GM12878 (cell line): ENCODE measurements at regions not wholly inside any gene's neighbourhood (a gene's known extent, or its start where the extent isn't known, plus 50 kb on each side); places are given as distances from the start of the nearest gene placed in this dataset.

ENCODE experiments used
- ATAC-seq: fragments of 200-7000 bp; cut with Tn5 transposase; 3 replicates; pipeline ENCODE4 v1.9.1; 2020; ENCODE audit warnings: mild to moderate bottlenecking, moderate library complexity
- BruUV-seq: library from RNA; stranded (reverse); fragments of 400-500 nt; replicated peaks from 2 replicates; lab custom pipeline; 2021; lab: Mats Ljungman, UMichigan
- CTCF ChIA-PET: fragments of 300-600 bp; sonication (Branson Sonifier 250); formaldehyde crosslinking; extraction: SDS; loops from one replicate; lab custom pipeline; 2021; ENCODE audit warnings: inconsistent platforms; lab: Yijun Ruan, JAX
- POLR2A ChIA-PET: fragments of 350-600 bp; formaldehyde crosslinking; extraction: SDS; loops from one replicate; lab custom pipeline; 2021; ENCODE audit warnings: inconsistent platforms; lab: Charles Lee
- RAD21 ChIA-PET: fragments of 300-600 bp; sonication (Branson Sonifier 250); formaldehyde crosslinking; loops from one replicate; lab custom pipeline; 2023; ENCODE audit warnings: antibody characterized with exemption; ENCODE audit not compliant: unreplicated experiment; lab: Charles Lee
- SMC1A ChIA-PET: fragments of 300-600 bp; sonication (Branson Sonifier 250); formaldehyde crosslinking; loops from one replicate; lab custom pipeline; 2023; ENCODE audit not compliant: unreplicated experiment, uncharacterized antibody; lab: Charles Lee
- DNase-seq: peaks from one replicate; pipeline ENCODE4 v3.0.0-alpha.2; 2011; ENCODE audit warnings: low read depth, low spot score
- FAIRE-seq: peaks from 3 replicates; lab custom pipeline; 2011; peaks lifted over from hg19 to GRCh38; lab: Jason Lieb, UNC
- H2AFZ ChIP-seq: 2 replicates; pipeline ENCODE4 v1.6.0; 2011; ENCODE audit warnings: low read depth, low read length, control low read depth; ENCODE audit not compliant: control insufficient read depth
- H3K27ac ChIP-seq: 2 replicates; pipeline ENCODE4 v1.5.1; 2011; ENCODE audit warnings: control low read depth; ENCODE audit not compliant: control insufficient read depth, insufficient read depth
- H3K27me3 ChIP-seq, 2 experiments: replicated peaks in 1 of 2; 2 replicates each; pipeline versions ENCODE4 v1.6.0 to v1.6.1; 2011; ENCODE audit warnings: low read length in 1 of 2; ENCODE audit not compliant: control insufficient read depth in 2 of 2, insufficient read depth in 2 of 2
- H3K36me3 ChIP-seq, 2 experiments: 2 replicates each; pipeline ENCODE4 v1.5.1; 2011; ENCODE audit warnings: low read length in 1 of 2; ENCODE audit not compliant: control insufficient read depth in 2 of 2, insufficient read depth in 2 of 2
- H3K4me1 ChIP-seq: 2 replicates; pipeline ENCODE4 v1.6.1; 2011; ENCODE audit warnings: mild to moderate bottlenecking, low read length, moderate library complexity, mixed read lengths; ENCODE audit not compliant: control insufficient read depth, insufficient read depth
- H3K4me2 ChIP-seq: 2 replicates; pipeline ENCODE4 v1.6.0; 2011; ENCODE audit warnings: control low read depth; ENCODE audit not compliant: control insufficient read depth, insufficient read depth
- H3K4me3 ChIP-seq: fragments of 200-600 bp; sonication (generic); 2 replicates; pipeline ENCODE4 v1.5.1; 2016
- H3K79me2 ChIP-seq: 2 replicates; pipeline ENCODE4 v1.6.0; 2011; ENCODE audit warnings: low read length; ENCODE audit not compliant: control insufficient read depth, insufficient read depth
- H3K9ac ChIP-seq: 2 replicates; pipeline ENCODE4 v1.8.0; 2011; ENCODE audit warnings: low read length, control low read depth, mixed read lengths; ENCODE audit not compliant: control insufficient read depth, insufficient read depth
- H3K9me3 ChIP-seq: replicated peaks from 3 replicates; pipeline ENCODE4 v1.5.1; 2011; ENCODE audit warnings: mild to moderate bottlenecking, low read length; ENCODE audit not compliant: control insufficient read depth, insufficient read depth
- H4K20me1 ChIP-seq: 2 replicates; pipeline ENCODE4 v1.6.0; 2011; ENCODE audit not compliant: control insufficient read depth, insufficient read depth
- CBX3 ChIP-seq: fragments of 200-600 bp; sonication (generic); IDR thresholded peaks from 2 replicates; pipeline ENCODE4 v1.6.1; 2016; ENCODE audit warnings: low read depth, borderline replicate concordance
- CBX5 ChIP-seq: sonication (generic); IDR thresholded peaks from 2 replicates; pipeline ENCODE4 v1.6.1; 2016; ENCODE audit warnings: low read depth, moderate library complexity, mild to moderate bottlenecking, inconsistent platforms
- CREB1 ChIP-seq: IDR thresholded peaks from 2 replicates; pipeline ENCODE4 v1.6.1; 2012; ENCODE audit warnings: low read depth, mild to moderate bottlenecking, inconsistent platforms
- HCFC1 ChIP-seq: fragments of 150-350 bp; IDR thresholded peaks from 2 replicates; pipeline ENCODE4 v1.6.1; 2014; ENCODE audit warnings: low read length
- HDGF ChIP-seq: fragments of 450-650 bp; IDR thresholded peaks from 2 replicates; pipeline ENCODE4 v1.6.1; 2016; ENCODE audit warnings: antibody characterized with exemption
- IRF4 ChIP-seq: IDR thresholded peaks from 2 replicates; pipeline ENCODE4 v1.6.1; 2011; ENCODE audit warnings: low read depth, low read length
- MTA3 ChIP-seq: IDR thresholded peaks from 2 replicates; pipeline ENCODE4 v1.6.1; 2012; ENCODE audit warnings: low read length, inconsistent platforms, borderline replicate concordance
- NFYB ChIP-seq: IDR thresholded peaks from 2 replicates; pipeline ENCODE4 v1.6.1; 2011; ENCODE audit warnings: low read depth, mild to moderate bottlenecking, low read length, improper control_type of control experiment, moderate library complexity; ENCODE audit not compliant: insufficient read depth
- RAD21 ChIP-seq: IDR thresholded peaks from 2 replicates; pipeline ENCODE4 v1.6.1; 2011; ENCODE audit warnings: mild to moderate bottlenecking, low read depth, low read length, moderate library complexity; ENCODE audit not compliant: insufficient read depth
- RFX5 ChIP-seq: IDR thresholded peaks from 2 replicates; pipeline ENCODE4 v1.6.1; 2011; ENCODE audit warnings: low read depth, low read length, improper control_type of control experiment
- SMAD1 ChIP-seq: fragments of 450-650 bp; IDR thresholded peaks from 2 replicates; pipeline ENCODE4 v1.6.1; 2018; ENCODE audit warnings: mild to moderate bottlenecking, low read depth; ENCODE audit not compliant: partially characterized antibody
- SMARCA5 ChIP-seq: fragments of 450-650 bp; IDR thresholded peaks from 2 replicates; pipeline ENCODE4 v1.6.1; 2017; ENCODE audit warnings: mild to moderate bottlenecking
- SMC3 ChIP-seq: IDR thresholded peaks from 2 replicates; pipeline ENCODE4 v1.6.1; 2011; ENCODE audit warnings: low read length, improper control_type of control experiment, borderline replicate concordance
- ZNF384 ChIP-seq: IDR thresholded peaks from 2 replicates; pipeline ENCODE4 v1.6.1; 2012; ENCODE audit warnings: low read depth, mild to moderate bottlenecking, low read length, improper control_type of control experiment, borderline replicate concordance
- ZNF592 ChIP-seq: fragments of 450-650 bp; IDR thresholded peaks from 2 replicates; pipeline ENCODE4 v1.6.1; 2017; ENCODE audit warnings: mild to moderate bottlenecking, moderate library complexity
- ZNF622 ChIP-seq: fragments of 450-650 bp; IDR thresholded peaks from 2 replicates; pipeline ENCODE4 v1.6.1; 2017; ENCODE audit warnings: mild to moderate bottlenecking, inconsistent platforms
- ZZZ3 ChIP-seq: IDR thresholded peaks from 2 replicates; pipeline ENCODE4 v1.6.1; 2011; ENCODE audit warnings: low read depth; ENCODE audit not compliant: control insufficient read depth, insufficient read length
- in situ Hi-C: fragments of 300-500 bp; cut with MboI; formaldehyde crosslinking; loops from 9 replicates; pipeline ENCODE4 v1.14.3; 2018; ENCODE audit warnings: mixed read lengths
- intact Hi-C: fragments of 100-400 bp; cut with micrococcal nuclease; formaldehyde crosslinking; loops from one replicate; pipeline ENCODE4 v1.14.2; 2022; ENCODE audit not compliant: unreplicated experiment
- TF ChIP-seq, protein P1 (sequence below): fragments of 450-650 bp; IDR thresholded peaks from 2 replicates; pipeline ENCODE4 v1.6.1; 2018; ENCODE audit warnings: mild to moderate bottlenecking, low read depth, moderate library complexity; ENCODE audit not compliant: partially characterized antibody

DNA sequence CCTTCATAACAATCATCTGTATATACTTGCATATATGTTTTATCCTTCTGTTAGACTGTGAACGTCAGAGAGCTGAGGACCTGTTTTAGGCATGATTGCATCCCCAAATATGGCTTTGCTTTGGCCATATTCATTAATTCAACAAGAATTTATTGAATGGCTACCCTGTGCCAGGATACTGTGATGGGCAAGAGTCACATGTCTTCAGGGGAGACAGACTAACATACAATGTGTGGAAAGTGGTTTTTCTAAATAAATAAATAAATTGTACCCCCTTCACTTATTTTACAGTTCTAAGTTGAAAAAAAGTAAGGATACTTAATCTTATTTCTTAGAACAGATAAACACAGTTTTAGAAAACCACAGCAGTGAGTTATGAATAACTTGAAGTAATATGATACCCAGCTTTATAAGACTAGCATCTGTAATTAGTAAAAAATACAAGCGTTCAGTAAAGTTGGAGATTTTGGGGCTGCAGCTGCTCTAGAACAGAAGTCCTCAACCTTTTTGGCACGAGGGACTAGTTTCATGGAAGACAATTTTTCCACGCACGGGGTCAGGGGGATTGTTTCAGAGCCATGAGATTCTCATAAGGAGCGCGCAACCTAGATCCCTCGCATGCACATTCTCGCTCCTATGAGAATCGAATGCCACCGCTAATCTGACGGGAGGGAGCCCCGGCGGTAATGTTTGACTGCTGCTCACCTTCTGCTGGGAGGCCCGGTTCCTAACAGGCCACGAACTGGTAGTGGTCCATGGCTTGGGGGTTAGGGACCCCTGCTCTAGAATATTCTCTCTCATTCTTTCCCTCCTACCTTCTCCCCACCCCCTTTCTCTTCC, 89.4 kb upstream of the MTPN start (continued):
- TF ChIP-seq, protein P1, sequence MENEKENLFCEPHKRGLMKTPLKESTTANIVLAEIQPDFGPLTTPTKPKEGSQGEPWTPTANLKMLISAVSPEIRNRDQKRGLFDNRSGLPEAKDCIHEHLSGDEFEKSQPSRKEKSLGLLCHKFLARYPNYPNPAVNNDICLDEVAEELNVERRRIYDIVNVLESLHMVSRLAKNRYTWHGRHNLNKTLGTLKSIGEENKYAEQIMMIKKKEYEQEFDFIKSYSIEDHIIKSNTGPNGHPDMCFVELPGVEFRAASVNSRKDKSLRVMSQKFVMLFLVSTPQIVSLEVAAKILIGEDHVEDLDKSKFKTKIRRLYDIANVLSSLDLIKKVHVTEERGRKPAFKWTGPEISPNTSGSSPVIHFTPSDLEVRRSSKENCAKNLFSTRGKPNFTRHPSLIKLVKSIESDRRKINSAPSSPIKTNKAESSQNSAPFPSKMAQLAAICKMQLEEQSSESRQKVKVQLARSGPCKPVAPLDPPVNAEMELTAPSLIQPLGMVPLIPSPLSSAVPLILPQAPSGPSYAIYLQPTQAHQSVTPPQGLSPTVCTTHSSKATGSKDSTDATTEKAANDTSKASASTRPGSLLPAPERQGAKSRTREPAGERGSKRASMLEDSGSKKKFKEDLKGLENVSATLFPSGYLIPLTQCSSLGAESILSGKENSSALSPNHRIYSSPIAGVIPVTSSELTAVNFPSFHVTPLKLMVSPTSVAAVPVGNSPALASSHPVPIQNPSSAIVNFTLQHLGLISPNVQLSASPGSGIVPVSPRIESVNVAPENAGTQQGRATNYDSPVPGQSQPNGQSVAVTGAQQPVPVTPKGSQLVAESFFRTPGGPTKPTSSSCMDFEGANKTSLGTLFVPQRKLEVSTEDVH, result no peak
- TF ChIP-seq RFX5 (no peak), ZZZ3 (no peak), ZNF622 (no peak)

- H3K9ac ChIP-seq, result no peak overlapping the region
- no peak overlapping the region for H3K4me2 ChIP-seq
- H3K27ac ChIP-seq, result no peak overlapping the region
- no peaks in the 10 kb centered on the region for H3K36me3 ChIP-seq
- no peaks in the 10 kb centered on the region for H3K9me3 ChIP-seq
- SMC1A ChIA-PET, result no interaction called here
- POLR2A ChIA-PET, result no interaction called here
- H4K20me1 ChIP-seq, result no peaks in the 10 kb centered on the region
- H3K4me3 ChIP-seq, result no peak overlapping the region
- no peak for ATAC-seq
- no peak for FAIRE-seq
- no peaks in the 10 kb centered on the region for H3K79me2 ChIP-seq
- no peaks in the 10 kb centered on the region for H3K27me3 ChIP-seq
- DNase-seq, result no peak
- CTCF ChIA-PET, result no interaction called here
- RAD21 ChIA-PET, result no interaction called here
- intact Hi-C loops, result no loop called here
- H3K4me1 ChIP-seq, result no peaks in the 10 kb centered on the region
- in situ Hi-C loops, result no loop called here
- H2AFZ ChIP-seq, result no peak overlapping the region
- BruUV-seq, result no TSS peak
- TF ChIP-seq CREB1 (no peak), RAD21 (no peak), CBX3 (no peak), CBX5 (no peak), HDGF (no peak), IRF4 (no peak), SMAD1 (no peak), ZNF384 (no peak), MTA3 (no peak), NFYB (no peak), SMARCA5 (no peak), ZNF592 (no peak), SMC3 (no peak), HCFC1 (no peak)
Observed at GRCh38 chr7:136064627-136065237, 87.6 kb upstream of the MTPN start.
